AG09319 (cell line): ENCODE measurements at regions not wholly inside any gene's neighbourhood (a gene's known extent, or its start where the extent isn't known, plus 50 kb on each side); places are given as distances from the start of the nearest gene placed in this dataset.
A peak's percentile ranks its signal among the peaks of the same experiment; 100 is the strongest.

Experiments used
- DNase-seq: peaks from one replicate; pipeline ENCODE4 v3.0.0-alpha.2; 2010; ENCODE audit warnings: low read depth; ENCODE audit errors: extremely low read depth
- CTCF ChIP-seq: IDR thresholded peaks from 2 replicates; pipeline ENCODE4 v1.5.1; 2011; ENCODE audit warnings: low read depth, mild to moderate bottlenecking, inconsistent platforms, low read length, moderate library complexity

GRCh38 chr5:106140101-106140500, 1530.6 kb downstream of the EFNA5 start:
- no peak for TF ChIP-seq CTCF
- DNase-seq, result no peak

- no peak for DNase-seq
- TF ChIP-seq CTCF, result no peak
Measured at GRCh38 chr5:106136061-106136460, 1534.7 kb downstream of the EFNA5 start.

- TF ChIP-seq CTCF, result no peak
- no peak for DNase-seq
Measured at GRCh38 chr5:106135473-106135872, 1535.3 kb downstream of the EFNA5 start.

GRCh38 chr5:106134549-106134948, 1536.2 kb downstream of the EFNA5 start:
- DNase-seq, result no peak
- TF ChIP-seq CTCF, result no peak

GRCh38 chr5:106127985-106128384, 1542.8 kb downstream of the EFNA5 start:
- DNase-seq, result no peak
- no peak for TF ChIP-seq CTCF

- no peak for TF ChIP-seq CTCF
- no peak for DNase-seq
Measured at GRCh38 chr5:106127341-106127781, 1543.4 kb downstream of the EFNA5 start.

- TF ChIP-seq CTCF, result peak; percentile 73
- DNase-seq, result no peak
Measured at GRCh38 chr5:106121972-106122605, 1548.6 kb downstream of the EFNA5 start.
